ENCODE measurements at regions not wholly inside any gene's neighbourhood (a gene's known extent, or its start where the extent isn't known, plus 50 kb on each side); places are given as distances from the start of the nearest gene placed in this dataset.
A peak's percentile ranks its signal among the peaks of the same experiment; 100 is the strongest.

- H3K36me3 Mint-ChIP-seq, result peaks cover 0 to 3% (median 0%) of the 10 kb centered on the region in 5 donors
- H3K27me3 Mint-ChIP-seq, result peaks cover 0 to 3% (median 0%) of the 10 kb centered on the region in 5 donors
- ATAC-seq (no peak), DNase-seq (no peak)
- CTCF ChIA-PET, result interaction anchor here (0.6 kb wide), 1 partner anchor 318 kb away, joined by 3 read pairs; no protein-coding TSS in a partner anchor
- Histone ChIP-seq H3K36me3 (ENCODE audit: control insufficient read depth in 2 of 3, insufficient read depth in 3 of 3, low read length in 3 of 3) (no peaks in the 10 kb centered on the region), H3K27me3 (ENCODE audit: control insufficient read depth in 2 of 2, insufficient read depth in 2 of 2, low read length in 2 of 2) (no peaks in the 10 kb centered on the region), H3K27ac (ENCODE audit: low read depth, low read length) (no peak overlapping the region), H3K4me3 (ENCODE audit: low read length) (no peak overlapping the region), H3K4me1 (ENCODE audit: control insufficient read depth in 2 of 2, insufficient read depth in 2 of 2, low read length in 2 of 2) (no peaks in the 10 kb centered on the region), H3K9me3 (ENCODE audit: control insufficient read depth in 2 of 3, low read length in 3 of 3) (no peaks in the 10 kb centered on the region)
- H3K27ac Mint-ChIP-seq, result peak overlapping the region in 1 of 9 donors; percentile 13
- intact Hi-C loops (cut with micrococcal nuclease), result no loop called here
- H3K4me1 Mint-ChIP-seq, result no peaks in the 10 kb centered on the region
- peaks cover 0 to 5% (median 2%) of the 10 kb centered on the region in 11 donors for H3K9me3 Mint-ChIP-seq
- H3K4me3 Mint-ChIP-seq, result no peak overlapping the region
- POLR2A ChIA-PET, result no interaction called here
Measured at GRCh38 chr6:156440688-156441087, 336.5 kb upstream of the ARID1B start.

GRCh38 chr6:156438350-156438923 lies 338.7 kb upstream of the ARID1B start:
- no peak for ATAC-seq

GRCh38 chr6:156437121-156437879 lies 339.9 kb upstream of the ARID1B start:
- H3K27ac ChIP-seq (ENCODE audit: low read depth, low read length), result no peak overlapping the region
- intact Hi-C loops (cut with micrococcal nuclease), result no loop called here
- no peaks in the 10 kb centered on the region for H3K4me1 ChIP-seq (ENCODE audit: control insufficient read depth in 2 of 2, insufficient read depth in 2 of 2, low read length in 2 of 2)
- no peak overlapping the region for H3K4me3 ChIP-seq (ENCODE audit: low read length)
- ATAC-seq, result no peak
- Mint-ChIP-seq H3K36me3 (peaks cover 0 to 3% (median 0%) of the 10 kb centered on the region in 5 donors), H3K4me1 (no peaks in the 10 kb centered on the region), H3K4me3 (no peak overlapping the region), H3K27me3 (no peaks in the 10 kb centered on the region), H3K27ac (no peak overlapping the region), H3K9me3 (peaks cover 0 to 5% (median 2%) of the 10 kb centered on the region in 11 donors)
- CTCF ChIA-PET, result no interaction called here
- H3K9me3 ChIP-seq (ENCODE audit: control insufficient read depth in 2 of 3, low read length in 3 of 3), result no peaks in the 10 kb centered on the region
- no peaks in the 10 kb centered on the region for H3K27me3 ChIP-seq (ENCODE audit: control insufficient read depth in 2 of 2, insufficient read depth in 2 of 2, low read length in 2 of 2)
- POLR2A ChIA-PET, result no interaction called here
- H3K36me3 ChIP-seq (ENCODE audit: control insufficient read depth in 2 of 3, insufficient read depth in 3 of 3, low read length in 3 of 3), result no peaks in the 10 kb centered on the region
- no peak for DNase-seq

More at GRCh38 chr6:156438350-156438923, 338.7 kb upstream of the ARID1B start:
- intact Hi-C loops (cut with micrococcal nuclease), result no loop called here
- no peaks in the 10 kb centered on the region for H3K9me3 ChIP-seq (ENCODE audit: control insufficient read depth in 2 of 3, low read length in 3 of 3)
- no peaks in the 10 kb centered on the region for H3K36me3 ChIP-seq (ENCODE audit: control insufficient read depth in 2 of 3, insufficient read depth in 3 of 3, low read length in 3 of 3)
- no peaks in the 10 kb centered on the region for H3K27me3 ChIP-seq (ENCODE audit: control insufficient read depth in 2 of 2, insufficient read depth in 2 of 2, low read length in 2 of 2)
- Mint-ChIP-seq H3K27me3 (no peaks in the 10 kb centered on the region), H3K27ac (no peak overlapping the region), H3K4me3 (no peak overlapping the region), H3K4me1 (no peaks in the 10 kb centered on the region), H3K9me3 (peaks cover 0 to 5% (median 2%) of the 10 kb centered on the region in 11 donors), H3K36me3 (peaks cover 0 to 3% (median 0%) of the 10 kb centered on the region in 5 donors)
- POLR2A ChIA-PET, result interaction anchor here (0.6 kb wide), 1 partner anchor 9 kb away, joined by 3 read pairs; no protein-coding TSS in a partner anchor
- CTCF ChIA-PET, result no interaction called here
- no peaks in the 10 kb centered on the region for H3K4me1 ChIP-seq (ENCODE audit: control insufficient read depth in 2 of 2, insufficient read depth in 2 of 2, low read length in 2 of 2)
- no peak overlapping the region for H3K27ac ChIP-seq (ENCODE audit: low read depth, low read length)
- no peak for DNase-seq
- H3K4me3 ChIP-seq (ENCODE audit: low read length), result no peak overlapping the region

- Histone ChIP-seq H3K9me3 (ENCODE audit: control insufficient read depth in 2 of 3, low read length in 3 of 3) (no peaks in the 10 kb centered on the region), H3K27ac (ENCODE audit: low read depth, low read length) (no peak overlapping the region), H3K27me3 (ENCODE audit: control insufficient read depth in 2 of 2, insufficient read depth in 2 of 2, low read length in 2 of 2) (no peaks in the 10 kb centered on the region), H3K4me3 (ENCODE audit: low read length) (no peak overlapping the region), H3K36me3 (ENCODE audit: control insufficient read depth in 2 of 3, insufficient read depth in 3 of 3, low read length in 3 of 3) (no peaks in the 10 kb centered on the region), H3K4me1 (ENCODE audit: control insufficient read depth in 2 of 2, insufficient read depth in 2 of 2, low read length in 2 of 2) (no peaks in the 10 kb centered on the region)
- DNase-seq, result no peak
- ChIA-PET CTCF (no interaction called here), POLR2A (no interaction called here)
- Mint-ChIP-seq H3K4me3 (no peak overlapping the region), H3K9me3 (peaks cover 0 to 4% (median 0%) of the 10 kb centered on the region in 11 donors), H3K4me1 (no peaks in the 10 kb centered on the region), H3K27ac (no peak overlapping the region), H3K36me3 (peaks cover 0 to 3% (median 0%) of the 10 kb centered on the region in 5 donors), H3K27me3 (peaks cover 0 to 2% (median 0%) of the 10 kb centered on the region in 5 donors)
- intact Hi-C loops (cut with micrococcal nuclease), result no loop called here
- ATAC-seq, result no peak
Measured at GRCh38 chr6:156434795-156435190, 342.4 kb upstream of the ARID1B start.

GRCh38 chr6:156434049-156434794 lies 343.0 kb upstream of the ARID1B start:
- peaks cover 0 to 3% (median 0%) of the 10 kb centered on the region in 5 donors for H3K27me3 Mint-ChIP-seq
- POLR2A ChIA-PET, result interaction anchor here (0.7 kb wide), 1 partner anchor 11 kb away, joined by 4 read pairs; no protein-coding TSS in a partner anchor
- peaks cover 0 to 7% (median 0%) of the 10 kb centered on the region in 11 donors for H3K9me3 Mint-ChIP-seq
- Histone ChIP-seq H3K27me3 (ENCODE audit: control insufficient read depth in 2 of 2, insufficient read depth in 2 of 2, low read length in 2 of 2) (no peaks in the 10 kb centered on the region), H3K9me3 (ENCODE audit: control insufficient read depth in 2 of 3, low read length in 3 of 3) (no peaks in the 10 kb centered on the region), H3K4me3 (ENCODE audit: low read length) (no peak overlapping the region), H3K36me3 (ENCODE audit: control insufficient read depth in 2 of 3, insufficient read depth in 3 of 3, low read length in 3 of 3) (no peaks in the 10 kb centered on the region), H3K4me1 (ENCODE audit: control insufficient read depth in 2 of 2, insufficient read depth in 2 of 2, low read length in 2 of 2) (no peaks in the 10 kb centered on the region), H3K27ac (ENCODE audit: low read depth, low read length) (no peak overlapping the region)
- no peak overlapping the region for H3K4me3 Mint-ChIP-seq
- H3K27ac Mint-ChIP-seq, result no peak overlapping the region
- ATAC-seq (no peak), DNase-seq (no peak)
- H3K36me3 Mint-ChIP-seq, result peaks cover 0 to 3% (median 0%) of the 10 kb centered on the region in 5 donors
- intact Hi-C loops (cut with micrococcal nuclease), result no loop called here
- no peaks in the 10 kb centered on the region for H3K4me1 Mint-ChIP-seq
- CTCF ChIA-PET, result no interaction called here

GRCh38 chr6:156432543-156432942 lies 344.6 kb upstream of the ARID1B start:
- H3K27me3 ChIP-seq (ENCODE audit: control insufficient read depth in 2 of 2, insufficient read depth in 2 of 2, low read length in 2 of 2), result no peaks in the 10 kb centered on the region
- peaks cover 0 to 7% (median 0%) of the 10 kb centered on the region in 11 donors for H3K9me3 Mint-ChIP-seq
- H3K27ac ChIP-seq (ENCODE audit: low read depth, low read length), result no peak overlapping the region
- peaks cover 0 to 3% (median 0%) of the 10 kb centered on the region in 5 donors for H3K36me3 Mint-ChIP-seq
- no peaks in the 10 kb centered on the region for H3K9me3 ChIP-seq (ENCODE audit: control insufficient read depth in 2 of 3, low read length in 3 of 3)
- no peaks in the 10 kb centered on the region for H3K36me3 ChIP-seq (ENCODE audit: control insufficient read depth in 2 of 3, insufficient read depth in 3 of 3, low read length in 3 of 3)
- H3K4me3 ChIP-seq (ENCODE audit: low read length), result no peak overlapping the region
- peaks cover 0 to 3% (median 0%) of the 10 kb centered on the region in 5 donors for H3K27me3 Mint-ChIP-seq
- no peak overlapping the region for H3K4me3 Mint-ChIP-seq
- ChIA-PET POLR2A (no interaction called here), CTCF (no interaction called here)
- ATAC-seq (no peak), DNase-seq (no peak)
- no peaks in the 10 kb centered on the region for H3K4me1 Mint-ChIP-seq
- H3K27ac Mint-ChIP-seq, result no peak overlapping the region
- no peaks in the 10 kb centered on the region for H3K4me1 ChIP-seq (ENCODE audit: control insufficient read depth in 2 of 2, insufficient read depth in 2 of 2, low read length in 2 of 2)
- intact Hi-C loops (cut with micrococcal nuclease), result no loop called here

Data from naive thymus-derived CD4-positive, alpha-beta T cell (primary cell).